Esophagus muscularis mucosa (tissue), 4 donors: ENCODE measurements at regions not wholly inside any gene's neighbourhood (a gene's known extent, or its start where the extent isn't known, plus 50 kb on each side); places are given as distances from the start of the nearest gene placed in this dataset.
"Not testable (repeated sequence)": the region's sequence is repeated elsewhere in the genome, so short reads cannot be mapped to it uniquely, and the experiment has no call there.

Source experiments
- DNase-seq: peaks from one replicate; pipeline ENCODE4 v3.0.0-alpha.2; 2017; ENCODE audit errors: extremely low spot score
- H3K27ac ChIP-seq, 4 donors: fragments of 200-600 bp; sonication (generic); replicated peaks in 1 of 4; 1 replicate in 3 of 4; 2 replicates in 1 of 4; pipeline ENCODE4 v1.5.1; 2016 to 2019; ENCODE audit warnings: mild to moderate bottlenecking in 1 of 4
- H3K27me3 ChIP-seq, 4 donors: fragments of 200-600 bp; sonication (generic); one replicate each; pipeline versions ENCODE4 v1.5.1 to v1.6.0; 2016 to 2019
- H3K36me3 ChIP-seq, 4 donors: fragments of 200-600 bp; sonication (generic); one replicate each; pipeline ENCODE4 v1.5.1; 2016 to 2019
- H3K4me1 ChIP-seq, 4 donors: fragments of 200-600 bp; sonication (generic); one replicate each; pipeline ENCODE4 v1.5.1; 2016 to 2019
- H3K4me3 ChIP-seq, 4 donors: fragments of 200-600 bp; sonication (generic); 1 replicate in 2 of 4; 2 replicates in 2 of 4; pipeline ENCODE4 v1.5.1; 2016 to 2019; ENCODE audit warnings: mild to moderate bottlenecking in 4 of 4, moderate library complexity in 1 of 4
- H3K9me3 ChIP-seq, 4 donors: fragments of 200-600 bp; sonication (generic); 1 replicate in 3 of 4; 2 replicates in 1 of 4; pipeline ENCODE4 v1.5.1; 2016 to 2019
- EP300 ChIP-seq: sonication (generic); formaldehyde crosslinking; IDR thresholded peaks from one replicate; pipeline ENCODE4 v1.6.1; 2017; ENCODE audit warnings: antibody characterized with exemption
- POLR2A ChIP-seq: fragments of 450-650 bp; IDR thresholded peaks from one replicate; pipeline ENCODE4 v1.6.1; 2017; ENCODE audit warnings: antibody characterized with exemption, moderate library complexity, mild to moderate bottlenecking, low read depth
- POLR2AphosphoS5 ChIP-seq, 2 donors: sonication (generic); formaldehyde crosslinking; IDR thresholded peaks; one replicate each; pipeline ENCODE4 v1.6.1; 2017; ENCODE audit warnings: antibody characterized with exemption in 2 of 2
- WGBS: methylation state at CpG from one replicate; pipeline ENCODE4 v1.1.5; 2018; 5-methylcytosine and 5-hydroxymethylcytosine counted together
- intact Hi-C: fragments of 100-400 bp; cut with DNase I; formaldehyde crosslinking; loops from one replicate; pipeline ENCODE4 v1.15.1; 2023
- TF ChIP-seq, protein P1 (sequence below), 3 experiments: fragments of 200-600 bp in 2 of 3; fragments of 450-650 bp in 1 of 3; sonication (generic) in 2 of 3; IDR thresholded peaks; one replicate each; pipeline ENCODE4 v1.5.1; 2017 to 2019; ENCODE audit warnings: antibody characterized with exemption in 3 of 3, mild to moderate bottlenecking in 2 of 3, moderate library complexity in 1 of 3

DNA sequence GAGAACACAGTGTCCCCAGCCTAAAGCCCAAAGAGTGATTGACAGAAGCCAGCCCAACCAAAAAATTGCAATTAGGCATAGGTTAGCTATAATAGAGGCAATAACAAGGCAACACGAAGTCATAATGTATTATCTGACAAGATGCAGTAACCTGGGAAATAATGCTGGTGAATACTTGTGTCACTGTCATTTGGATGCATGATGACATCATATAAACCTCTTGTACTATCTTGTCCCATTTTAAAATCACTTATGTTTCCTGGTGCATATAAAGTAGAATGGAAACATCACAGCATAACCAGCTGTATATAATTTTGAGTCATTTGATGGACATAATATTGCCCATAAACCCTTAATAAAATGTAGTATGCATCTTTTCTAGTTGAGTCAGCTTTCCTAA lies 1138.3 kb upstream of the LRRTM3 start:
- Histone ChIP-seq H3K9me3 (no peaks in the 10 kb centered on the region), H3K36me3 (no peaks in the 10 kb centered on the region), H3K27ac (no peak overlapping the region), H3K4me3 (no peak overlapping the region), H3K4me1 (no peaks in the 10 kb centered on the region), H3K27me3 (no peaks in the 10 kb centered on the region)
- WGBS: 74% methylated on average over 1 of the region's 1 CpG
- TF ChIP-seq, protein P1, sequence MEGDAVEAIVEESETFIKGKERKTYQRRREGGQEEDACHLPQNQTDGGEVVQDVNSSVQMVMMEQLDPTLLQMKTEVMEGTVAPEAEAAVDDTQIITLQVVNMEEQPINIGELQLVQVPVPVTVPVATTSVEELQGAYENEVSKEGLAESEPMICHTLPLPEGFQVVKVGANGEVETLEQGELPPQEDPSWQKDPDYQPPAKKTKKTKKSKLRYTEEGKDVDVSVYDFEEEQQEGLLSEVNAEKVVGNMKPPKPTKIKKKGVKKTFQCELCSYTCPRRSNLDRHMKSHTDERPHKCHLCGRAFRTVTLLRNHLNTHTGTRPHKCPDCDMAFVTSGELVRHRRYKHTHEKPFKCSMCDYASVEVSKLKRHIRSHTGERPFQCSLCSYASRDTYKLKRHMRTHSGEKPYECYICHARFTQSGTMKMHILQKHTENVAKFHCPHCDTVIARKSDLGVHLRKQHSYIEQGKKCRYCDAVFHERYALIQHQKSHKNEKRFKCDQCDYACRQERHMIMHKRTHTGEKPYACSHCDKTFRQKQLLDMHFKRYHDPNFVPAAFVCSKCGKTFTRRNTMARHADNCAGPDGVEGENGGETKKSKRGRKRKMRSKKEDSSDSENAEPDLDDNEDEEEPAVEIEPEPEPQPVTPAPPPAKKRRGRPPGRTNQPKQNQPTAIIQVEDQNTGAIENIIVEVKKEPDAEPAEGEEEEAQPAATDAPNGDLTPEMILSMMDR (IDR thresholded peaks at IDR 0.05): no peak
- no peak for TF ChIP-seq EP300
- TF ChIP-seq POLR2AphosphoS5 (IDR thresholded peaks at IDR 0.05): no peak
- no peak for TF ChIP-seq POLR2A
- no peak for DNase-seq
- intact Hi-C loops: no loop called here

DNA sequence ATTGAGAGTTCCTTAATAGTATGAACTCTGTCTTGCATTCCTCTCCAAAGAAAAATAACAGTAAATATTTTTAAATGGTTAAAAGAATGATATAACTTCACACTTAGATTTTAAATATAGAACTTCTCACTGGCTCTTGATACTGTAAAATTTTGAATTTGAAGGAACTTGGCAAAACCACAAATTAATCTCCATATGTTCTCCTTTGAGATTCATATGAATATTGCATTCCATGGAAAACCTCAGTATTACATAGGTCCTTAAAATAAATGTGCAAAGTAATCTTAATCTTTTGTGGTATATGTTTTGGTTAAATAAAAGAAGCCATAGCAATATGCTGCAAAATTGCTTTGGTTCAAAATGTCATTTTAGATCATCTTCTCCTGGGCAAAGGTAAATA lies 1137.6 kb upstream of the LRRTM3 start:
- Histone ChIP-seq H3K4me3 (no peak overlapping the region), H3K36me3 (no peaks in the 10 kb centered on the region), H3K4me1 (no peaks in the 10 kb centered on the region), H3K9me3 (no peaks in the 10 kb centered on the region), H3K27me3 (no peaks in the 10 kb centered on the region), H3K27ac (no peak overlapping the region)
- intact Hi-C loops: no loop called here
- no peak for TF ChIP-seq POLR2A
- TF ChIP-seq POLR2AphosphoS5 (IDR thresholded peaks at IDR 0.05): no peak
- TF ChIP-seq EP300: no peak
- TF ChIP-seq, protein P1 (IDR thresholded peaks at IDR 0.05): no peak
- no peak for DNase-seq

DNA sequence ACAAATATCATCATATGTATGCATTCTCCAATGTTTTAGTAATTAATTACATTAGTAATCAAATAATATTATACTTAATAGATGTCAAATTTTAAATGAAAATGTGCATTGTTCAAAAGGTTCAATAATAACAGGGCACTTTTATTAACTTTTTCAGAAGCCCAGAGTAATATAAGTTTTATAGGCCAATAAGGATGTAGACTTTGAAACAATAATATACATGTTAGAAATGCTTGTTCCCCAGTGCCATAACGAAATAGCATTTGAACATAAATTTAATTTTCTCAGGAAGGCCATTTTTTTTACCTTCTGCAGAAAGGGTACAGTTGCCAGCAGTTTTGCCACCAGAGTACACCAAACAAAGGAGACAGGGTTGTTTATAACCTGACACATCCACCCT lies 1133.9 kb upstream of the LRRTM3 start:
- no peak for DNase-seq
- Histone ChIP-seq H3K27ac (no peak overlapping the region), H3K4me1 (no peaks in the 10 kb centered on the region), H3K36me3 (no peaks in the 10 kb centered on the region), H3K27me3 (no peaks in the 10 kb centered on the region), H3K9me3 (no peaks in the 10 kb centered on the region), H3K4me3 (no peak overlapping the region)
- intact Hi-C loops: no loop called here
- TF ChIP-seq POLR2A (no peak), POLR2AphosphoS5 (IDR thresholded peaks at IDR 0.05) (no peak), EP300 (no peak)
- TF ChIP-seq, protein P1 (IDR thresholded peaks at IDR 0.05): no peak
- 79% methylated on average over 1 of the region's 1 CpG for WGBS

DNA sequence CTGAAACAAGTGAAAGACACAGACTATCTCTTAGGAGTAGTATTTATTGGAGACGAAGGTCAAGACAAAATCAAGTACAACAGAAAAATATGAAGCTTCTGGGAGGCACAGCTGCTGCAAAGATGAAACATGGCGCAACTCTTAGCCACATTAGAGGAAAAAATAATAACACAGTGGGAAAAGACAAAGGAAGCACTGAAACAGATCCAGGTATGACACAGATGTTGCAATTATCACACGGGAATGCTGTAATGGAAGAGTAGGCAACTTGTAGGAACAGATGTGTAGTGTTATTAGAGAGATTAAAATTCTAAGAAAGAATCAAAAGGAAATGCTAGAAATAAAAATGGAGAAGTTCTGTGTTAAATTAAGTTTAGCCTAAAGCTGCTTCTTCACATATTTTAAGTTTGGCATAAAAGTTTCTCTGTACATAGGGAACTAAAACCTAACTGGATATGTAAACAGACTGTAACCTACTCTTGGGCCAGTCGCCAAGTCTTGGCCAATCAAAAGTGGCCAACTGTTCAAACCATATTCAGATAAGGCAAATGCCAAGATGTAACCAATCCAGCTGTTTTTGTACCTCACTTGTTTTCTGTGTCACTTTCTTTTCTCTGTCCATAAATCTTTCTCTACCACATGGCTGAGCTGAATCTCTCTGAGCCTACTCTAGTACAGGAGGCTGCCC lies 1132.0 kb upstream of the LRRTM3 start:
- no peaks in the 10 kb centered on the region for H3K27me3 ChIP-seq
- DNase-seq: no peak
- TF ChIP-seq EP300 (no peak), POLR2A (no peak)
- TF ChIP-seq, protein P1 (IDR thresholded peaks at IDR 0.05): no peak
- H3K36me3 ChIP-seq: no peaks in the 10 kb centered on the region
- no peak overlapping the region for H3K4me3 ChIP-seq
- H3K4me1 ChIP-seq: no peaks in the 10 kb centered on the region
- WGBS: 80% methylated on average over 4 of the region's 4 CpGs
- H3K27ac ChIP-seq: no peak overlapping the region
- H3K9me3 ChIP-seq: no peaks in the 10 kb centered on the region
- intact Hi-C loops: no loop called here

DNA sequence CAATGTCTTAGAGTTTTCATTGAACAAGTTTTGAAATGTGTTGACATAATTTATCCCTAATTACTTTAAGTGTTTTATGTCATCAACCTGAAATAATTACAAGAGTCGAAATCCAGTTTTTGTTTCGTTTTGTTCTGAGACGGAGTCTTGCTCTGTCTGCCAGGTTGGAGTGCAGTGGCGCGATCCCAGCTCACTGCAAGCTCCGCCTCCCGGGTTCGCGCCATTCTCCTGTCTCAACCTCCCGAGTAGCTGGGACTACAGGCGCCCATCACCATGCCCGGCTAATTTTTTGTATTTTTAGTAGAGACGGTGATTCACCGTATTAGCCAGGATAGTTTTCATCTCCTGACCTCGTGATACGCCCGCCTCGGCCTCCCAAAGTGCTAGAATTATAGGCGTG lies 1131.0 kb upstream of the LRRTM3 start:
- intact Hi-C loops, DNase-seq, H3K9me3 ChIP-seq, H3K4me1 ChIP-seq, H3K4me3 ChIP-seq, H3K36me3 ChIP-seq, H3K27ac ChIP-seq, H3K27me3 ChIP-seq: not testable (repeated sequence)
- WGBS: 96% methylated on average over 19 of the region's 19 CpGs
